ENCODE measurements at regions not wholly inside any gene's neighbourhood (a gene's known extent, or its start where the extent isn't known, plus 50 kb on each side); places are given as distances from the start of the nearest gene placed in this dataset.
"Not testable (repeated sequence)": the region's sequence is repeated elsewhere in the genome, so short reads cannot be mapped to it uniquely, and the experiment has no call there.

- no peak for TF ChIP-seq CTCF (IDR thresholded peaks at IDR 0.05; ENCODE audit: control insufficient read depth, insufficient read depth, low read depth, low read length, missing control alignments)
- H3K4me3 ChIP-seq (ENCODE audit: control insufficient read depth, low read depth, low read length), result no peak overlapping the region
- DNase-seq (ENCODE audit: low read depth), result no peak
Measured at GRCh38 chr1:234891427-234891826, 237.2 kb downstream of the TOMM20 start.

- TF ChIP-seq CTCF (IDR thresholded peaks at IDR 0.05; ENCODE audit: control insufficient read depth, insufficient read depth, low read depth, low read length, missing control alignments), result no peak
- no peak overlapping the region for H3K4me3 ChIP-seq (ENCODE audit: control insufficient read depth, low read depth, low read length)
- DNase-seq (ENCODE audit: low read depth), result no peak
Measured at GRCh38 chr1:234889643-234890042, 239.0 kb downstream of the TOMM20 start.

- not testable (repeated sequence) for H3K4me3 ChIP-seq (ENCODE audit: control insufficient read depth, low read depth, low read length); DNase-seq (ENCODE audit: low read depth)
Measured at GRCh38 chr1:234888247-234888646, 240.4 kb downstream of the TOMM20 start.

- no peak for DNase-seq (ENCODE audit: low read depth)
- H3K4me3 ChIP-seq (ENCODE audit: control insufficient read depth, low read depth, low read length), result no peak overlapping the region
- no peak for TF ChIP-seq CTCF (IDR thresholded peaks at IDR 0.05; ENCODE audit: control insufficient read depth, insufficient read depth, low read depth, low read length, missing control alignments)
Measured at GRCh38 chr1:234887016-234887900, 241.4 kb downstream of the TOMM20 start.

- H3K4me3 ChIP-seq (ENCODE audit: control insufficient read depth, low read depth, low read length), result no peak overlapping the region
- no peak for DNase-seq (ENCODE audit: low read depth)
- TF ChIP-seq CTCF (IDR thresholded peaks at IDR 0.05; ENCODE audit: control insufficient read depth, insufficient read depth, low read depth, low read length, missing control alignments), result no peak
Measured at GRCh38 chr1:234886081-234886984, 242.3 kb downstream of the TOMM20 start.

- DNase-seq (ENCODE audit: low read depth), result no peak
- no peak for TF ChIP-seq CTCF (IDR thresholded peaks at IDR 0.05; ENCODE audit: control insufficient read depth, insufficient read depth, low read depth, low read length, missing control alignments)
- H3K4me3 ChIP-seq (ENCODE audit: control insufficient read depth, low read depth, low read length), result no peak overlapping the region
Measured at GRCh38 chr1:234885601-234886000, 243.0 kb downstream of the TOMM20 start.

- no peak for TF ChIP-seq CTCF (IDR thresholded peaks at IDR 0.05; ENCODE audit: control insufficient read depth, insufficient read depth, low read depth, low read length, missing control alignments)
- H3K4me3 ChIP-seq (ENCODE audit: control insufficient read depth, low read depth, low read length), result no peak overlapping the region
- no peak for DNase-seq (ENCODE audit: low read depth)
Measured at GRCh38 chr1:234884701-234885100, 243.9 kb downstream of the TOMM20 start.
